ENCODE measurements at regions not wholly inside any gene's neighbourhood (a gene's known extent, or its start where the extent isn't known, plus 50 kb on each side); places are given as distances from the start of the nearest gene placed in this dataset.

- no peak for FAIRE-seq
- DNase-seq (ENCODE audit: insufficient read length, low spot score) = no peak
These were observed 157.9 kb downstream of the RPS12 start for GRCh38 chr6:132972254-132972653.

GRCh38 chr6:132972971-132973370 is 158.6 kb downstream of the RPS12 start:
- DNase-seq (ENCODE audit: insufficient read length, low spot score) (no peak), FAIRE-seq (no peak)

GRCh38 chr6:132973514-132973993 is 159.2 kb downstream of the RPS12 start:
- FAIRE-seq = no peak
- no peak for DNase-seq (ENCODE audit: insufficient read length, low spot score)

- FAIRE-seq (no peak), DNase-seq (ENCODE audit: insufficient read length, low spot score) (no peak)
These were observed 159.8 kb downstream of the RPS12 start for GRCh38 chr6:132974122-132974521.

- FAIRE-seq = no peak
- no peak for DNase-seq (ENCODE audit: insufficient read length, low spot score)
These were observed 163.0 kb downstream of the RPS12 start for GRCh38 chr6:132977413-132977812.

GRCh38 chr6:132978685-132979084 is 164.3 kb downstream of the RPS12 start:
- DNase-seq (ENCODE audit: insufficient read length, low spot score) = no peak
- no peak for FAIRE-seq

- FAIRE-seq (no peak), DNase-seq (ENCODE audit: insufficient read length, low spot score) (no peak)
These were observed 179.4 kb downstream of the RPS12 start for GRCh38 chr6:132993738-132994137.

- DNase-seq (ENCODE audit: insufficient read length, low spot score) = no peak
- FAIRE-seq = no peak
These were observed 180.6 kb downstream of the RPS12 start for GRCh38 chr6:132995009-132995408.

- DNase-seq (ENCODE audit: insufficient read length, low spot score) = no peak
- FAIRE-seq = no peak
These were observed 181.1 kb downstream of the RPS12 start for GRCh38 chr6:132995432-132995831.

GRCh38 chr6:132998418-132998817 is 184.0 kb downstream of the RPS12 start:
- DNase-seq (ENCODE audit: insufficient read length, low spot score) (no peak), FAIRE-seq (no peak)

- DNase-seq (ENCODE audit: insufficient read length, low spot score) (no peak), FAIRE-seq (no peak)
These were observed 186.7 kb downstream of the RPS12 start for GRCh38 chr6:133001040-133001565.

- FAIRE-seq (no peak), DNase-seq (ENCODE audit: insufficient read length, low spot score) (no peak)
These were observed 190.0 kb downstream of the RPS12 start for GRCh38 chr6:133004304-133004884.

GRCh38 chr6:133012774-133013173 is 198.4 kb downstream of the RPS12 start:
- FAIRE-seq (no peak), DNase-seq (ENCODE audit: insufficient read length, low spot score) (no peak)

GRCh38 chr6:133016631-133017030 is 202.3 kb downstream of the RPS12 start:
- DNase-seq (ENCODE audit: insufficient read length, low spot score) (no peak), FAIRE-seq (no peak)

- DNase-seq (ENCODE audit: insufficient read length, low spot score) (no peak), FAIRE-seq (no peak)
These were observed 203.2 kb downstream of the RPS12 start for GRCh38 chr6:133017581-133017980.

- DNase-seq (ENCODE audit: insufficient read length, low spot score) = no peak
- FAIRE-seq = no peak
These were observed 212.3 kb downstream of the RPS12 start for GRCh38 chr6:133026705-133027104.

GRCh38 chr6:133033263-133033662 is 207.9 kb upstream of the EYA4 start:
- DNase-seq (ENCODE audit: insufficient read length, low spot score) (no peak), FAIRE-seq (no peak)

GRCh38 chr6:133034509-133035206 is 206.5 kb upstream of the EYA4 start:
- no peak for DNase-seq (ENCODE audit: insufficient read length, low spot score)
- FAIRE-seq = no peak

GRCh38 chr6:133040094-133040802 is 200.9 kb upstream of the EYA4 start:
- FAIRE-seq (no peak), DNase-seq (ENCODE audit: insufficient read length, low spot score) (peak; percentile 7)

GRCh38 chr6:133040803-133041419 is 200.2 kb upstream of the EYA4 start:
- no peak for FAIRE-seq

GRCh38 chr6:133042550-133043120 is 198.5 kb upstream of the EYA4 start:
- no peak for DNase-seq (ENCODE audit: insufficient read length, low spot score)
- FAIRE-seq = no peak

More at GRCh38 chr6:133040803-133041419, 200.2 kb upstream of the EYA4 start:
- no peak for DNase-seq (ENCODE audit: insufficient read length, low spot score)

Measured in HTR-8/SVneo (cell line).